ENCODE measurements at regions not wholly inside any gene's neighbourhood (a gene's known extent, or its start where the extent isn't known, plus 50 kb on each side); places are given as distances from the start of the nearest gene placed in this dataset.

- H3K9ac ChIP-seq (ENCODE audit: low read length), result no peak overlapping the region
- H3K9me3 ChIP-seq (ENCODE audit: low read length), result no peaks in the 10 kb centered on the region
- H4K20me1 ChIP-seq (ENCODE audit: insufficient read depth), result no peaks in the 10 kb centered on the region
- no peak overlapping the region for H2AFZ ChIP-seq (ENCODE audit: low read depth, low read length)
- no peak overlapping the region for H3K27ac ChIP-seq (ENCODE audit: low read length)
- H3K36me3 ChIP-seq (ENCODE audit: insufficient read depth, low read length), result no peaks in the 10 kb centered on the region
- H3F3A ChIP-seq (ENCODE audit: insufficient read depth, low read length, poor library complexity, severe bottlenecking), result no peaks in the 10 kb centered on the region
- H3K9me2 ChIP-seq (ENCODE audit: insufficient read depth, low read length), result no peaks in the 10 kb centered on the region
- no peaks in the 10 kb centered on the region for H3K27me3 ChIP-seq (ENCODE audit: insufficient read depth, low read depth, low read length)
- H3K4me2 ChIP-seq (ENCODE audit: low read length), result no peak overlapping the region
- H3K79me2 ChIP-seq (replicated peaks; ENCODE audit: insufficient read depth, low read length), result no peaks in the 10 kb centered on the region
- TF ChIP-seq REST (IDR thresholded peaks at IDR 0.05; ENCODE audit: borderline replicate concordance) (no peak), RAD21 (conservative IDR thresholded peaks at IDR 0.05) (no peak), CTCF (IDR thresholded peaks at IDR 0.05; ENCODE audit: poor library complexity, severe bottlenecking) (no peak), EZH2 (IDR thresholded peaks at IDR 0.05; ENCODE audit: borderline replicate concordance, insufficient read depth, low read length, poor library complexity, severe bottlenecking) (no peak), TAF1 (IDR thresholded peaks at IDR 0.05; ENCODE audit: low read depth) (no peak), POLR2AphosphoS5 (IDR thresholded peaks at IDR 0.05) (no peak), SMC3 (conservative IDR thresholded peaks at IDR 0.05; ENCODE audit: poor library complexity) (no peak), EP300 (conservative IDR thresholded peaks at IDR 0.05; ENCODE audit: poor library complexity, severe bottlenecking) (no peak), MXI1 (conservative IDR thresholded peaks at IDR 0.05; ENCODE audit: poor library complexity, severe bottlenecking) (no peak)
- no peak overlapping the region for H3K4me3 ChIP-seq (ENCODE audit: low read length)
Measured at GRCh38 chr6:155778336-155778735, 322.7 kb upstream of the NOX3 start.

- Histone ChIP-seq H3K4me3 (ENCODE audit: low read length) (no peak overlapping the region), H3K27me3 (ENCODE audit: insufficient read depth, low read depth, low read length) (no peaks in the 10 kb centered on the region), H3K9me3 (ENCODE audit: low read length) (no peaks in the 10 kb centered on the region), H4K20me1 (ENCODE audit: insufficient read depth) (no peaks in the 10 kb centered on the region), H3F3A (ENCODE audit: insufficient read depth, low read length, poor library complexity, severe bottlenecking) (no peaks in the 10 kb centered on the region), H3K36me3 (ENCODE audit: insufficient read depth, low read length) (no peaks in the 10 kb centered on the region), H3K79me2 (replicated peaks; ENCODE audit: insufficient read depth, low read length) (no peaks in the 10 kb centered on the region), H2AFZ (ENCODE audit: low read depth, low read length) (no peak overlapping the region), H3K9me2 (ENCODE audit: insufficient read depth, low read length) (no peaks in the 10 kb centered on the region), H3K4me2 (ENCODE audit: low read length) (no peak overlapping the region), H3K27ac (ENCODE audit: low read length) (no peak overlapping the region), H3K9ac (ENCODE audit: low read length) (no peak overlapping the region)
- no peak for TF ChIP-seq SMC3 (conservative IDR thresholded peaks at IDR 0.05; ENCODE audit: poor library complexity)
- no peak for TF ChIP-seq CTCF (IDR thresholded peaks at IDR 0.05; ENCODE audit: poor library complexity, severe bottlenecking)
- no peak for TF ChIP-seq EZH2 (IDR thresholded peaks at IDR 0.05; ENCODE audit: borderline replicate concordance, insufficient read depth, low read length, poor library complexity, severe bottlenecking)
- TF ChIP-seq EP300 (conservative IDR thresholded peaks at IDR 0.05; ENCODE audit: poor library complexity, severe bottlenecking), result no peak
- no peak for TF ChIP-seq REST (IDR thresholded peaks at IDR 0.05; ENCODE audit: borderline replicate concordance)
- no peak for TF ChIP-seq TAF1 (IDR thresholded peaks at IDR 0.05; ENCODE audit: low read depth)
- no peak for TF ChIP-seq POLR2AphosphoS5 (IDR thresholded peaks at IDR 0.05)
- no peak for TF ChIP-seq MXI1 (conservative IDR thresholded peaks at IDR 0.05; ENCODE audit: poor library complexity, severe bottlenecking)
Measured at GRCh38 chr6:155771822-155772221, 316.2 kb upstream of the NOX3 start.

Measured in neural cell (in vitro differentiated cells).